GM18507 (cell line): ENCODE measurements at regions not wholly inside any gene's neighbourhood (a gene's known extent, or its start where the extent isn't known, plus 50 kb on each side); places are given as distances from the start of the nearest gene placed in this dataset.

ENCODE experiments used
- DNase-seq: peaks from one replicate; pipeline ENCODE4 v3.0.0; 2011; ENCODE audit warnings: low read depth; ENCODE audit not compliant: insufficient read length; ENCODE audit errors: extremely low spot score
- FAIRE-seq: peaks from 2 replicates; lab custom pipeline; 2011; peaks lifted over from hg19 to GRCh38; lab: Jason Lieb, UNC

DNA sequence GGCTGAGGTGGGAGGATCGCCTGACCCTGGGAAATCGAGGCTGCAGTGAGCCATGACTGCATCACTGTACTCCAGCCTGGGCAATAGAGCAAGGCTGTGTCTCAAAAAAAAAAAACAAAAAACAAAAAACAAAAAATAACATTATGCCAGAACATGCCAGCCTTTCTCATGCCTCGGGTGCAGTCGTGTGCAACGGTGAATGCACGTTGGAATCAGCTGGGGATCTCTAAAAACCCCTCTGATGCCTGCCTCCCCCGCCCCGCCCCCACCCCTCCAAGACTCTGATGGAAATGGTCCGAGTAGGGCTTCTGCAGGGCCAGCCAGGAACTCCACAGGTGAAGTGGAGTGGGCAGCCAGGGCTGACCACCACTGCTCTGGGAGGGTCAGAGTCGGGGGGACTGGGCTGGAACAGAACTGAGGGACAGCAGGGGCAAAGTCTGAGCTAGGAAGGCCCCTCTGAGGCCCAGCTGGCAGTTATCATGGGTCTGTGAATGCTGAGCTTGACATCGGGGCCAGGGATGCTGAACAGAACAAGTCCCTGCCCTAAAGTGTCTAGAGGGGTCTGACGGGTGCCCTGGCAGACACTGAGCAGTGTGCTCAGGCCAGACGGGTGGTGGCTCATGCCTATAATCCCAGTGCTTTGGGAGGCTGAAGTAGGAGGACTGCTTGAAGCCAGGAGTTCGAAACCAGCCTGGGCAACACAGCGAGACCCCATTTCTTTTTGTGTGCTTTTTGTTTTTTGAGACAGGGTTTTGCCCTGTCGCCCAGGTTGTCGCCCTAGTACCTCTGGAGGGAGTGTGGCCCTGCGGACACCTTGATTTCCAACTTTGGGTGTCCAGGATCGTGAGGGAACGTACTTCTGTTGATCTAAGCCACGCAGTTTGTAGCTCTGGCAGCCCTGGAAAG is 193.4 kb upstream of the GSE1 start:
- FAIRE-seq (no peak), DNase-seq (no peak)

DNA sequence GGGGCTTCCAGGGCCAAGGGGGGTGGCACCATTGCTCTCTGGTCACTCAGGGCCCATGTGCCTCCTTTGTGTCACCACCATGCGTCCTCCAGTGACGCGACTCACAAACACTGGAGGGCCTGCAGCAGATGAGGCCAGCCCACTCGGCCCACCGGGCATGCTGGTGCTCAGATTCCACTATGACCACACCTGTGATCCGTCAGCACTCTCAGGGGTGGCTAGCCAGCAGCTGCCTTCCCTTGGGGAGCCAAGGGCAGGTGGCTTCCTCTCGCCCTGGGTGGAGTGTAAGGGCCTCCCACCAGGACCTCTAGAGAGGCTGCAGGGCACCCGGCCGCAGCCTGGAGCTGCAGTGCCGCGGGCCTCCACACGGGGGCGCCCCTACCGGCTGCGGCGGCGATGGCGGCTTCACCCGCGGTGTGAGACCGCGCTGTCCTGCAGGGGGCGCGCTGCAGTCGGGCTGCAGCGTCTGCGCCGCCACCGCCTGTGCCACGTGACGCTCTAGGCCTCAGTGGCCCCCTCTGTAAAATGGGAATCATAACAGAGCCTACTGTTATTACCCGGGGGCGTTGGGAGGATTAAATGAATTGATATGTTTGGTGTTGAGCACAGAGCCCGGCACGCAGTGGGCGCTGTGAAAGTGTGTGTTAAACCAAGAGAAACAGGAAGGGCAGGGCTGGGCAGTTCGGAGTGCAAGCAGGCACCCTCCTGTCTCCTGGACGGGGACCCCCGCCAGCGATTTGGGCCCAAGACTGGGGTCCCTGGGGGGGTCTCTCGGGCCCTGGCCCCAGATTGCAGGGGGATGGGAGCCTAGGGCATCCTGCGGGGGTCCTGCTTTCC is 192.4 kb upstream of the GSE1 start:
- DNase-seq, result peak; percentile 71
- FAIRE-seq, result peak; percentile 65

DNA sequence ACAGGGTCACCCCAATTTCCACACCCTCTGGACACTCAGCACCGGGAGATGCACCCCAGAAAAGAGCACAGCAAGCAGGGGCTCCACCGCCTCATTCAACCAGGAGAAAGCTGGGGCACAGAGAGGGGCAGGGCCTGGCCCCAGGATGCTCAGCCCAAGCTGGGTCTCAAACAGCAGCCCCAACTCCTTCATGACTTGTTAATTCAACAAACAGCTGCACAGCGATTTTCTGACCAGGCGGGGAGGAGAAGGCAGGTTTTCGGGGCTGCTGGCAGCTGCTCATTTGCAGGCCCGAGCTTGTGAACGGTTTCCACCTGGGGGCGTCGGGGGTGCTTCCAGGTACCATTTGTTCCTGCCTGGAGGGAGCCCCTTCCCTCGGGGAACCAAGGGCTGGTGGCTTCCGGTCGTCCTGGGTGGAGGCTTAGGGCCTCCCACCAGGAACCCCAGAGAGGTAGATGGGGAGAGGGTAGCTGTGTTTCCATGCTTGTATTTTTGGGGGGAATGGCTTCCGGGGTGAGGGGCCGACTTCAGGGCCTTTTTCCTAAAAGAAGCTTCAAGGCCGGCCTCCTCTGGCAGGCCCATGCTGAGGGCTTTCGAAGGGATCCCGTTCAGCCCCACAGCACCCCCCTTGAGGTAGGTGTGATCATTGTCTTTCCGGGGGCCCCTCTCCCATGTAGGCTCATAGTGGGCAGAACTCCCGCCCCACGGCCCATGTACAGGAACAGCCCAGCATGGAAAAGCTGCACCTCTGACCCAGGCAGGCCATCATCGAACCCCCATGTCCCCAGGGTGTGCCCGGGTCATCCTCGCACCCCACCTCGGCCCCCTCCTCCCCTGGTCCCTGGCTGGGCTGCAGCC is 191.6 kb upstream of the GSE1 start:
- DNase-seq (no peak), FAIRE-seq (no peak)

DNA sequence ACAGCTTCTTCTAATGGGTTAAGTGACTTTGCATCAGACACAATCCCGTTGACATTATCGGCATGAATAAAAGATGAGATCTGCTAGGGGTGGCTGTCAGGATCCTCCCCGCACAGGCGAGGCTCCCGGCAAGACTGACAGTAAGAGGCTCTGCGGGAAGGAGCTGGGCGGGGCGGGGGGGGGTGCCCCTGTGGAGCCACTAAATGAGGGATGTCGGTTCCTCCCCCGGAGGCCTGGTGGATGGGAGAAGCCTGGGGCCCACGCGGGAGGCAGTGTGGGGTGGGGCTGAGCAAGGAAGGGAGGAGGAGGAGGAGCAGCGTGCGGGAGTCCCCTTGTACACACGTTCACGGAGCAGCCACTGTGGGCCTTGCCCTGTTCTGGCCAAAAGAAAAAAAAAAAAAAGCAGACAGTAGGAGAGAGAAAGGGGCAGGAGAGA is 190.9 kb upstream of the GSE1 start:
- FAIRE-seq, result no peak
- no peak for DNase-seq

DNA sequence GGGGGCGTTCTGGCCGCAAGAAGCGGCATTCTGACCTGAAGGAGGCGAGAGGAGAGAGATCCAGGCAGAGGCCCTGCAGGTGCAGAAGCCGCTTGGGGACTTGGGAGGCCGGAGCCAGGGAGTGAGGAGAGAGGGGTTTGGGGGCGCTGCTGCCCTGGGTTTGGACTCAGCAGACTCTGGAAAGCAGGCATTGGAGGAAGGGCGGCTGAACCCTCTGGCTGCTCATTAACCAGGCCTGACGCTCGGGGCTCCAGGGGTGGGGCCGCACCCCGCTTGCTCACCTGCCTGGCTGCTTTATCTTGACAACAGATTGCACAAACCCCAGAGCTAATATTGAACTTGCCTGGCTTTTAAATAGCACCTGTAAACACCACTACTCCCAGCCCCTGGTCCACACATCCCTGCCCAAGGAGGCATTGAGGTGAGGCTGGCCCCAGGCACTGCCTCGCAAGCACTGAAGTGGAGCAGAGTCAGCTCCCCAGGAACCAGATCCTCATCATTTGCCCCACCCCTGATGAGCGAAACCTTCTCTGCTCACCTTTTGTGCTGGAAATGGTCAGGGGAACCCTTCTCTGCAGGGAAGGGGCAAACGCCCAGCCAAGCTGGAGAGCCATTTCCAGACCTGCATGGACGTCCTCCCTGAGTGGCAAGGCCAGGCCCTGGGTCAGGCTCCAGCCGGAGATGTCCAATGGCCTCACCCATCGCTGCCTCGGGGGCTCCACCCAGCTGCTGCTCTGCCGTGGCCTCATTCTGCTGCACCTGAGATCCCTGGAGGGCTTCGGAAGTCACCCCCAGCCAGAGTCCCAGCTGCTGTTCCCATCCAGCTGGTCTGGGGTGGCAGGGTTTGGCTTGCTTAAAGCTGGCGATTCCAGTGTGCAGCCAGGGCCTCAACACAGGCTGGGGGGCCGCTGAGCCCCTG is 190.2 kb upstream of the GSE1 start:
- FAIRE-seq (no peak), DNase-seq (no peak)

DNA sequence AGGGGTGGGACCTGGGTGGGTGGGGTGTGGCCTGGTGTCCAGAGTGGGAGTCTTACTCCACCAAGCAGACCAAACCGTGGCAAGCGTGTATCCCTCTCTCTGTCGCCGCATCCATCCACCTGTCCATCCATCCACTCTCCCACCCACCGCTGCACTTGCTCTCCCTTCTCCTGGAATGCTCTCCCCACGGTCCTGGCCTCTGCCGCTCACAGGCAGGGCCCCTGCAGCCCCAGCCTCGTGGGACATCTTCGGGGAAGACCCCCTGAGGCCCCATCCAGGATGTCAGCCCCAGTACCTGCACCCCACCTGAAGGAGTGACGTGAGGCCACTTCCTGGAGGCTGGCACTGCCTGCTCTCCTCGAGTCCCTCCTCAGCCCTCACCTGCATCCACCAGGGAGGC is 189.5 kb upstream of the GSE1 start:
- DNase-seq, result no peak
- FAIRE-seq, result no peak

DNA sequence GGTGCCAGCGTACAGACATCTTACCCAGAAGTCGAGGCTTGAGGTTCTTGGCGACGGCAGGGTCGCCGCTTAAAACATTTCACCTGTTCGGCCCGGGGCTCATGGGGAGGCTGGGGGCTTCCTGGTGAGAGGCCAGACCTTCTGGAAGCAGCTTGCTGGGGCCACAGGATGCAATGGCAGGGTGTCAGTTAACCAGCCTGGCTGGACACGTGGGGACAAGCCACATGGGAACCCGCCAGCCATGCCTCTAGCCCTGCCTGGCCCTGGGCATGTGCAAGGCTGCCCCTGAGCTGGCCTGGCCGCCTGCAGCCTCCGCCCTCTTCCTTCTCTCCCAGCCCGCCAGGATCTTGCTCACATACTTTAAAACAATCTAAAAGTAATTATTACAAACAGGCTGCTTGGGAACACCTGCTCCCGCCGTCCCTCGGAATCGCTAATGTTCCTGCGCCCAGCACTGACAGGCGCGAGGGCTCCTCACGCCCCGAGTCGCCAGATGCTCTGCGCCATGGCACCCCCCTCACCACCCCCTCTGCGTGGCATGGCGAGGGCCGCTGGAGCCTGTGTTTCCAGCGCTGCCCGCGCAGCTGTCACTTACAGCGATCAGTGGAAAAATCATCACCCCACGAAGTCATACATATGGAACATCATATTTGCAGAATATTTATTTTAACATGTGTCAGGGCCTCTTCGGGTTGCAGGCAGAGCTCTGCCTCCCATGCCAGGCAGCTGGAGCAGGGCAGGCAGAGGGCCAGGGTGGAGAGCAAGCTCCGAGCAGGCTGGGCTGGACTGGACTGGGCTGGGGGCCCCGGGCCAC is 188.7 kb upstream of the GSE1 start:
- FAIRE-seq (no peak), DNase-seq (no peak)

DNA sequence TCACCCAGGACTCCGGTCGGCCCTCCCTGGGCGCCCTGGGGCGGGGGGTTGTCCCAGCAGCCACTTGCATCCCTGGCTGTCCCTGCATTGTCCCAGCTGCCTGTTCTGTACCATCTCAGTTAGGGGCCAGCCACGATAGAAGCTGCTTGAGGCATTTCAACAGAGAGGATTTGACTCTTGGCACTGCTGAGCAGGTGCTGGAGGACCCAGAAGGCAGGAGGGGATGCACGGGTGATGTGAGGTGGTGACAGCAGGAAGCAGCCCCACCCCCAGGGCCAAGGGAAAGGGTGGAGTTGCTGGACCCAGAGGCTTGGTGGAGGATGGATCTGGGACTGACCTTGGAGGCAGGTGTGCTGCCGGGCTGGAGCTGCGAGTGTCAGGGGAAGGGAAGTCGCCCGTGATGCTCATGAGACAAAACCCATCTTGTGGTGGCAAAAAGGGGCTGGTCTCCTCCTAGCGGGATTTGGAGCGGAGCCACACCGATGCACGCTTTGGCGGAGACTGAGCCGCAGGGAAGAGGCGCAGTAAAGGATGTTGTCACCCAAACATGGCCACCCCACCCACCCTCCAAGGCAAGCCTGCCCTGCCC is 188.0 kb upstream of the GSE1 start:
- FAIRE-seq (no peak), DNase-seq (no peak)

DNA sequence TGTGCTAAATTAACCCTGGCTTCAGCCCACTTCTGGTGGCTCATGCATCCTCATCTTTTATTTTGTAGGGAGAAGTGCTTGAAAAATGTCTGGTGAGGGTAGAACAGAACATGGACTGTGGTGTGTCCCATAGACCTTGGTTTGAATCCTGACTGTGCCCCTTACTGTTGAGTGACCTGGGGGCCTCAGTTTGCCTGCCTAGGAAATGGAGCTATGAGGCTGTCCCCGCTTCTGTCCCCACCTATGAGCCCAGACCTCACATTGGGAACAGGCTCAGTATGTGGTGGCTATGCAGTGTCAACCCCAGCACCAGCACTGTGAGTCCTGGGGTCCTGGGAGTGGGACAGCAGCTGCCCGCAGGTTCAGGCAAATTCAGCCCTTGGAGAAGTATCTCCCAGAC is 186.3 kb upstream of the GSE1 start:
- no peak for FAIRE-seq

DNA sequence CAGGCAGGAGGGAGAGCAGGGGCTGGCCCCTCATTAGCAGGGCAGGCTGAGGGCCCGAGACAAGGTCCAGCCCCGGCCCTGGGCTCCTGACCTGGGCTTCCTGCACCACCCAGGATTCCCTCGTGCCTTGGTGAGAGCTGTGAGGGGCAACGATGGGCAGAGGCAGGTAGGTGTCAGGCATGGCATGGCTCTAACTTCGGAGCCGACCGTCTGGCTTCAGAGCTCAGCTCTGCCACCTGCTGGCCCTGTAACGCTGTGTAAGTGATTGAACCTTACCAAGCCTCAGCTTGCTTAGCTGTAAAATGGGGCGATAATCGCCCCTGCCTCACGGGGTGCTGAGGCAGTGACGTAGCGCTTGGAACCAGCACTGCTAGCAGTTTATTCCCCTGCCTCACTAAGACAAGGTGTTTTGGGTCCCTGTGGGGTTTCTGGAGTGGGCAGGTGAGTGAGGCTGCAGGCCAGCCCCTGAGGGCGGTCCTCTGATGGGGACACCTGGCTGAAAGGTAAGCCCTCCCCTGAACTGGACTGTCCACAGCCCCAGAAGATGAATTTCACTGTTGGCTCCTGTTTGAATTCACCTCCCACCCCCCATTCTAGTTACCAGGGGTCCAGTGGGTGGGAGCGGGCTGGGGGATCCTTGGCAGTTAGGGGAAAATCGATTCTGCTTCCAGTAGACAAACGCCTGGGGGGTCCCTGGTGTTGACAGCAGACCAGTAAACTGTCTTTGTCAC is 184.8 kb upstream of the GSE1 start:
- FAIRE-seq, result peak; percentile 91
- DNase-seq, result peak; percentile 53

More for the DNA sequence above, 186.3 kb upstream of the GSE1 start:
- DNase-seq, result no peak

DNA sequence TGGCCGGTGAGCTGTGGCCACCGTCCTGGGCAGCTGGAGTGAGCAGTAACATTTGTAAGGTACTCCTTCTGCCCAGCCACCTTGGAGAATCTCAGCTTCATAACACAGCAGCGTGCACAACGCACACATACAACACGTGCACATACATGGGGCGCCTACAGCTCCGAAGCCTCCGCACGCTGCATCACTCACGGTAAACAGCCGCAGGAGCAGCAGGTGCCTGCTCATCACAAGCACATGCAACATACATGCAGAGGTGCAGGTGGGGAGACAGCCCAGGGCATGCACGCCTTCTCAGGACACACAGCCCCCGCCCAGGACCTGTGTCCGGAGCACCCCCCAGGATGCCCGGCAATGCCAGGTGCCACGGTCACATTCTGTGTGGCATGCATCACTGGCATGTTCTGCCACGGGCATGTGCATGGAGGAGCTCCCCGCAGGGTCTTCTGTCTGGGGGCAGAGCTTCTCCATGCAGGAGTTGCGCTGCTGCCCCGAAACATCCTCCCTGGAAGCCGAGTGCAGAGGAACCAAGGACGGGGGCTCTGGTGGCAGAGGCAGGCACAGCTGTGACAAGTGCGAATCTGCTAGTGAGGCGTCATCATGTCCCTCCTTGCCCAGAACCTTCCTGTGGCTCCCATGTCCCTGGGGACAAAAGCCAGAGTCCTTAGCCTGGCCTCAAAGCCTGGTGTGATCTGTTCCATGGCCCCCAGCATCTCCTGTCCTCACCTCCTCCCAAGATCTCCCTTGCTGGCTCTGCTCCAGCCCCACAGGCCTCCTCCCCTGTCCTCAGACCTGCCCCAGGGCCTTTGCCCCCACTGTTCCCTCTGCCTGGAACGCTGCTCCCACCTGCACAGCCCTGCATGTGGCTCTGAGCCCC is 184.0 kb upstream of the GSE1 start:
- FAIRE-seq (no peak), DNase-seq (no peak)

DNA sequence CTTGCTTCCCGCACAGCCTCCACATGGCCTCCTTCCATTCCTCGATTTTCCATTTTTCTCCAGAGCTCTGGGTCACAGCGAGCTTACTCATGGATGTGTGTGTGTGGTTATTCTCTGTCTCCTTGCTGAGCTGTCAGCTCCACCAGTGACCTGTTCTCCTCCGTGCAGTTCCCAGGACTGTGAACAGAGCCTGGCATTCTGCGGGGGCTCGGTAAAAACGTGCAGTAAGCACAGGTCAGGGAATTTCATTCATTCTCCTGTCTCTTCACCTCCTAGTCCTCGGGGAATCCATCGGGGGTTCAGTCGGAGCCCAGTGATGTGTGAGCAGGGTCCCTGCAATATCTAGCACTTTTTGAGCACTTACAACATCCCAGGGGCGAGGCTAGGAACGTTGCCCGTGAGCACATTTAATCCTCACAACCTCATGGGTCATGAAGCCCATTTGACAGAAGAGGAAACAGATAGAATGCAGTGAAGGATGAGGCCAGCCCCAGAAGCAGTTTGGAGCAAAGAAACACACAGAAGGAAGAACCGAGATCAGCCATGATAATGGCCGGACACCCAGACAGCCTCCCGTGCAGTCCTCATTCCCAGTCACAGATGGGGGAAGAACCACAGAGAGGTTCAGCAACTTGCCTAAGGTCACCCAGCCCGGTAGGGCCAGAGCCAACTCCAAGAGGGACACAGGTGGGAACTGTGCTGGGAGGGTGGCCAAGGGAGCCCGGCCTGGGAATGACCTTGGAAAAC is 183.2 kb upstream of the GSE1 start:
- FAIRE-seq, result no peak

DNA sequence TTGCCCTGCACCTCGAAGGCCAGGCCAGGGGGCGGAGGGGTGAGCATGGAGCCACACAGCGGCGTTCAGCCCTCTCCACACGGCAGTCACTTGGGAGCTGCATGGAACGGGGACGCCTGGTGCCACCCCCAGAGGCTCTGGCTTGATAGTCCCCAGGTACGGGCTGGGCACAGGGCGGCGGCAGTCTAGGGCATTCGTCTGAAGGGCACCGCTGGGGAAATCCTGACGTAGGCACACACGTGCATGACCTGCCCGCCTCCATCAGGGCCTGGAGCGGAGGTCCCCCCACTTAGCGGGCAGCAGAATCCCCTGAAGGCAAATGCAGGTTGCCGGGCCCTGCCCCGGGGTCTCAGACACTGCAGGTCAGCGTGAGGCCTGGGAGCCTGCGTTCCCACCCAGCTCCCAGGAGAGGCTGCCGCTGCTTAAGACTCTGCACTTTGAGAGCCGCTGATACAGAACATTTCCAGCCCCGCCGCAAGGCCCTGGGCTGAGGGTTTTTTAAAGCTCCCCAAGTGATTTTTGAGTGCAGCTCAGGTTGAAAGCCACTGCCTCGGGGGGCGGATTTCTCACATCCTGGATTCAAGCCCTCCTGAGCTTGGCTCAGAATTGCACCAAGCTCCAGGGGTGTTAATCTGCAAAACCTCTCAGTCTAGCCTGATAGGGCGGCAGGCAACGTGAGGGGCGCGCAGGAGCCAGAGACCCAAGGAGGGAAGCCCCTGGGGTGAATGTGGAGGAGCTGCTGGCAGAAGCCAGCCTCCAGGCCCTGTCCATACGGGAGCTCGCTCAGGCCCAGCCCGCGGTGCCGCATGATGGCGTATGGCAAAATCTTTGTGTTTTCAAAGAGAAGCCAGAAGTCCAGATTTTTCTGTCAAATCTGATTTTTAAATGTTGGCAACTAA is 182.3 kb upstream of the GSE1 start:
- DNase-seq (no peak), FAIRE-seq (no peak)

More for the DNA sequence above, 183.2 kb upstream of the GSE1 start:
- no peak for DNase-seq

DNA sequence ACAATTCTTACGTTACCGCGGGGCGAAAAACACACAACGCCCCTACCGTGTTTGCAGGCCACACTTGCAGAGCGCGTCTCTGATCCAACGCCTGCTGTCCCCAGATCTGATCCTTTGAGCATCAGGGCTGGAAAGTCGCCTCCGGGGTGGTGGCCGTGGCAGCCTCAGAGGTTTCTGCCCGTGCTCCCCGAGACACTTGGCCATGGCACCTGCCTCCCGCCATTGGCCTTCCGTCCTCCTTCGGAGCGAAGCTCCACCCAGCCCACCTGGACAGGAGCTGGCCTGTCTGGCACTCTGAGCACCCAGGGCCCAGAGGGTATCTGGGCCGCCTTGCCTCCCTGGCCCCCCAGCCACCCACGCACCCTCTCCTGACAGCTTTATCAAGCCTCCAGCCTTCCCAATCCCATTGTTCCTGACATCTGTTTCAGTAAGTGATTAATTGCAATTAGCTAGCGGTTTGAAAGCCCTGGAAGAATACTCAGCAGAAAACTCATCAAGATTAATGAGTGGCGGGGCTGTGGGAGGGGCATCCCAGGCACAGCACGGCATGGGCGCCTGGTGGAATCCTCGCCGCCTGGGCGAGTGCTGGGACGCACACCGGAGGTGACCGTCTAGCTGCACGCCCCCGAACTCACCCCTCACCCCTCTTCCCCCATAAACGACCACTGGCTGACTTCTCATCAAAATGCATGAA is 181.5 kb upstream of the GSE1 start:
- no peak for FAIRE-seq
- DNase-seq, result no peak
